Globus pallidus (tissue), 1 donor: ENCODE measurements at regions not wholly inside any gene's neighbourhood (a gene's known extent, or its start where the extent isn't known, plus 50 kb on each side); places are given as distances from the start of the nearest gene placed in this dataset.
"Not testable (repeated sequence)": the region's sequence is repeated elsewhere in the genome, so short reads cannot be mapped to it uniquely, and the experiment has no call there.

ENCODE experiments used
- DNase-seq: peaks from one replicate; pipeline ENCODE4 v3.0.0-alpha.2; 2015; ENCODE audit warnings: low spot score

- no peak for DNase-seq
Observed at GRCh38 chr5:163163858-163164257, 273.5 kb upstream of the CCNG1 start.

GRCh38 chr5:163165277-163165676 is 272.1 kb upstream of the CCNG1 start:
- DNase-seq = no peak

DNA sequence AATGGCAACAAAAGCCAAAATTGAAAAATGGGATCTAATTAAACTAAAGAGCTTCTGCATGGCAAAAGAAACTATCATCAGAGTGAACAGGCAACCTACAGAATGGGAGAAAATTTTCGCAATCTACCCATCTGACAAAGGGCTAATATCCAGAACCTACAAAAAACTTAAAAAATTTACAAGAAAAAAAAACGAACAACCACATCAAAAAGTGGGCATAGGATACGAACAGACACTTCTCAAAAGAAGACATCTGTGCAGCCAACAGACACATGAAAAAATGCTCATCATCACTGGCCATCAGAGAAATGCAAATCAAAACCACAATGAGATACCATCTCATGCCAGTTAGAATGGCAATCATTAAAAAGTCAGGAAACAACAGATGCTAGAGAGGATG is 267.2 kb upstream of the CCNG1 start:
- not testable (repeated sequence) for DNase-seq

DNA sequence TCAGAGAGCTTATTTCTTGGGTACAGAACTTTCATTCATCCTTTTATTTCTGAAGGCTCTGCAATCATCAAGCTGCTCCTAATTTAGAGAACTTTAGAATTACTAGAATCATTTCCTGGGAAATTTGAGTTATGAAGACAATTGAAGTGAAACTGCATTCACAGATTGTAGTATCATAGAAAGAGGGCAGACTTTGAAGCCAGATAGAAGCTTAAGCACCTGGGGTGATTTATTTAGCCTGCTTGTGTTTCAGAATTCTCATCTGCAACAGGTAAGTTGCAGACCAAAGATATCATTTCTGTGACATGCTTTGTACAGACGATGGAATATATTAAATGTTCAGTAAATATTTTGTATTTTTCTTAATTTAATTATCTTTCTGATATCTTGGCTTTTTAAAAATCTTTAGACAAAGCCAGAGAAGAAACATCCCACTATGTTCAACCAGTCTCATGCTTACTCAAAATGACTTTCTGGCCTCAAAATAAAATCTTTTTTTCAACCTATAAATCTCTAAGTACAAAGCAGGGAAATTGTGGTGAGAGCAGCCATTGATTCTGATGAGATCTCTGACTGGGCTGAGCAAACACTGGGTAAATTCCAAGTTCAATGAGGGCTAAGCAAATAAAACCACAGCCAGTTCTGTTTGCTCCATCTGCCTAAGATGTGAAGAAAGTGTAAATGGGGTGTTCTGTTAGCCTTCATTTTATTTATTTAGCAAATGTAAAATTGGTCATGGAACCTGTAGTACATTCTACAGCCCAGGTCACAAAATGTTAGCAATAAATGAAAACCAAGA is 264.7 kb upstream of the CCNG1 start:
- DNase-seq = no peak

GRCh38 chr5:163177971-163178370 is 259.4 kb upstream of the CCNG1 start:
- DNase-seq = no peak

- DNase-seq = no peak
Observed at GRCh38 chr5:163185315-163185714, 252.1 kb upstream of the CCNG1 start.

DNA sequence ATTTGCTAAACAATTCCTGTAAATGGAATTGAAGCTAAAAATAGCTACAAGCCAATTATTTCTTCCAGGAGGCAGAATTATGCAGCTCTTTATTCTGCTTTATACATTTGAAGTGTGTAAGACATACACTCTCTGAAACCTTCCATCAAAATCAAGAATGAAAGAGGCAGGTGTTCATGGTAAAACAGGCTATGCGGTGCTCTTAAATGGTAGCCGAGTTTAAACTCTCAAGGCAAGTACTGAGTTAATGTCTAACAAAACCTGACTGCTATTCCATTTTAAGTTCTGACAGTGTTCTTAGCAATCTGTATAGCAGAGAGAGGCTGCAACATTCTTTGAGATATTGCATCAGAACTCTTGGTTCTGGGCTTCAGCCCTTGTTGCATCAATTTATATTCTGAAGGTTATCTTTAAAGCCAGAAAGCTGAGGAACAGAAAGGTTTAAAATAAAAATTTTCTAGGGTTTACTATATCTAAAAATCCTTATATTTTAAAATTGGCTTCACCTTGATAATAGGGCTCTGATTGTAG is 248.3 kb upstream of the CCNG1 start:
- DNase-seq = no peak

DNA sequence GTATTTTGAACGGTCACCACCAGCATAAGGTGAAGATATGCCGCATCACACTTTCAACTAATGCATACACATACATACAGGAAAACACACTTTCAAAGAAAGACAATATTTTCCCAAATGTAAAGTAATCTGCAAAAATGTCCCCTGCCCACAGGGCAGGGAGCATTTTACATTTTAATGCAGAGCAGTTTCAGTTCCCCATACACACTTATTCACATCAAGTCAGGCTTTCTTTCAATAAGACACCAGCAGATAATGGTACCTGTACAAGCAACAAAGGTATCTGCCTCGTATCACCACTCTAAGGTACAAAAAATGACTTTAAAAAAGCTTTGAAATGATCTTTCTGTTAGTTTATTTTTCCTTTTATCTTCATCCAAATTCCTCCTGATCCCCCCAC is 247.1 kb upstream of the CCNG1 start:
- DNase-seq = no peak

- DNase-seq = no peak
Observed at GRCh38 chr5:163190784-163191183, 246.6 kb upstream of the CCNG1 start.

- DNase-seq = no peak
Observed at GRCh38 chr5:163193886-163194285, 243.5 kb upstream of the CCNG1 start.

GRCh38 chr5:163205645-163206044 is 231.8 kb upstream of the CCNG1 start:
- DNase-seq = no peak

GRCh38 chr5:163221581-163221980 is 215.8 kb upstream of the CCNG1 start:
- no peak for DNase-seq

DNA sequence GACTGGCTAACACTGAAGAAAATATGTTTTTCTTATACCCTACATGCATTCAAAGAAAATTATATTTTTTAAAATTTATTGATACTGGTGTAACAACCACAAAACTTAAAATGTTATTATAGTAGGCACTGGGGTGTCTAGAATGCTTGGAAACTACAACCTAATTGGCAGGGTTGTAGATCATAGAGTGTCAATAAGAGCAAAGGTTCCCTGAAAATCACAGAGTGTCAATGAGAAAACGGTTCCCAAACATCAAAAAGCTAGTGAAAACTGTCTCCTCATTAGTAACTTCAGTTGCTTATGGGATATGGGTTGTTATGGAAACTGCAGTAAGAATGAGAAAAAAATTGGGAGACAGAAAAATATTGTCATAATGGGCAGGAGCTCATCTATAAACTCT is 214.4 kb upstream of the CCNG1 start:
- DNase-seq = no peak

DNA sequence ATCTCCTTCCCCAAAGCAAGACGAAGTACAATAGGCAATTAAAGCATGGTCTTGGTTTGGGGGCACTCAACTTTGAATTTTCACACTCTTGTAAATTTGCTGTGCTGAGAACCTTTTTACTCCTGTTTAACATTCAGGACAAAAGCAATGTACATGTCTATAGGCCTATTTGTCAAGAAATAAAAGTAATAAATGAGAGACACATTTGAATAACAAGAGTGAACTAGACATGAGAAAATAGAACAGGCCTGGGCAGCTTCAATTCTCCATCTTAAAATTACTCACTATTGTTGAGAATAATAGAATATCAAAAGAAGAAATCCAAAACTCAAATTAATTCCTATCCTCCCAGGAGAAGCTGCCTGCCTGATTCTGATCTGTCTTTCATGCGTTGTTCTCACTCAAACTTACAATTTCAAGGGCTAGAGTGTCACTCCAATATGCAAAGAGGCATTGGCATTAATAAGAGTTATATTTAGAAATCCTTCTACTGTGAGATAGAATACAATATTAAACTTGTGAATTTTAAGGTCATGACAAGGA is 192.9 kb upstream of the CCNG1 start:
- no peak for DNase-seq

DNA sequence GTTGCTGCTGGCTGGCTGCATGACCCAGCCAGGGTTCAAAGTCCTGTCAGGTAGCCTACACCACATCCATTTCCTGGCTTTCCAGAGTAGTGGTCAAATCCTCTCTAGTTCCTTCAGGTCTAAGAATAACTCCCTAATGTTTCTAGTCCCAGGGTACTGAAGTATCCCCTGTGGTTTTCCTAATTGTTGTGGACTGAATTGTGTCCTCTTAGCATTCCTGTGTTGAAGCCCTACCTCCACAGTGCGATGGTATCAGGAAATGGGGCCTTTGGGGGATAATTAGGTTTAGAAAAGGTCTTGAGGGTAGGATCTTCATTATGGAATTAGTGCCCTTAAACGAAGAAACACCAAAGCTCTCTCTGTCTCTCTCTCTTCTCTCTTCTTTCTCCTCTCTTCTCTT is 191.8 kb upstream of the CCNG1 start:
- no peak for DNase-seq

DNA sequence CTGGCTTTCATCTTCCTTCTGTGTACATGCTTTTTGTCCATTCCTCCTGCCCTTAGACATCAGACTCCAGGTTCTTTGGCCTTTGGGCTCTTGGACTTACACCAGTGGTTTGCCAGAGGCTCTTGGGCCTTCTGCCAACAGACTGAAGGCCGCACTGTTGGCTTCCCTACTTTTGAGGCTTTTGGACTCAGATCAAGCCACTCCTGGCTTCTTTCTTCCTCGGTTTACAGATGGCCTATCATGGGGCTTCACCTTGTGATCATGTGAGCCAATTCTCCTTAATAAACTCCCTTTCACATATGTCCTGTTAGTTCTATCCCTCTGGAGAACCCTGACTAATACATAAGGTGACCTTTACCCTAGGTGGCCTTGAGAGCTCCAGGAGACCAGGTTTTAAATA is 189.1 kb upstream of the CCNG1 start:
- DNase-seq = no peak

GRCh38 chr5:163248871-163249270 is 188.5 kb upstream of the CCNG1 start:
- no peak for DNase-seq

GRCh38 chr5:163252950-163253349 is 184.4 kb upstream of the CCNG1 start:
- DNase-seq = no peak

- DNase-seq = no peak
Observed at GRCh38 chr5:163259495-163259894, 177.9 kb upstream of the CCNG1 start.

DNA sequence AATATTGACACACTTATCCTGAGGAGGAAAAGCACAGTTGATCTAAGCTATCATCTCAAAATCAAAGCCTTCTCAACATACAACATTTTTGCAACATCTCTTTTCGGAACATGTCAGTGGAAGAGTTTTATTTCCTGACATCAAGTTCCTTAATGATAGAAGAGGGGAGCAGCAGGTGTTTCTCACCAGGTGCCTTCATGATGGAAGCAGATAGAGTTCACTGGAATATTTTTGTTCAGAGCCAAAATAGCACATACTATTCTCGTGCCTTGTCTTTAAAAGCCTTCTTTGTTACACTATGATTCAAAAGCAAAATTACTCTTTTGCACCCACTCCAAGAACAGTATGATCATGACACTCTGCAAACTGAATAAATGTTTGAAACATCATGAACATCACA is 176.9 kb upstream of the CCNG1 start:
- DNase-seq = no peak

GRCh38 chr5:163260961-163261360 is 176.4 kb upstream of the CCNG1 start:
- DNase-seq = no peak

GRCh38 chr5:163261647-163262269 is 175.6 kb upstream of the CCNG1 start:
- DNase-seq = no peak

GRCh38 chr5:163266249-163266648 is 171.1 kb upstream of the CCNG1 start:
- not testable (repeated sequence) for DNase-seq
